Gastroesophageal sphincter (tissue), 4 donors: ENCODE measurements at regions not wholly inside any gene's neighbourhood (a gene's known extent, or its start where the extent isn't known, plus 50 kb on each side); places are given as distances from the start of the nearest gene placed in this dataset.

Experiments
- ATAC-seq: fragments of 150-250 bp; one replicate; pipeline ENCODE4 v1.9.1; 2016; ENCODE audit warnings: mild to moderate bottlenecking, moderate library complexity
- H3K27ac ChIP-seq, 4 donors: fragments of 200-600 bp; sonication (generic) in 3 of 4; 1 replicate in 3 of 4; 2 replicates in 1 of 4; pipeline ENCODE4 v1.5.1; 2016 to 2019
- H3K27me3 ChIP-seq: fragments of 200-600 bp; sonication (generic); one replicate; pipeline ENCODE4 v1.5.1; 2019
- H3K36me3 ChIP-seq, 2 donors: fragments of 200-600 bp; sonication (generic); one replicate each; pipeline ENCODE4 v1.5.1; 2019; ENCODE audit warnings: control low read depth in 1 of 2
- H3K4me1 ChIP-seq, 3 donors: fragments of 200-600 bp; sonication (generic); 1 replicate in 2 of 3; 2 replicates in 1 of 3; pipeline ENCODE4 v1.5.1; 2016 to 2019; ENCODE audit warnings: control low read depth in 2 of 3
- H3K4me3 ChIP-seq, 2 donors: fragments of 200-600 bp; sonication (generic); one replicate each; pipeline ENCODE4 v1.5.1; 2019; ENCODE audit warnings: mild to moderate bottlenecking in 1 of 2, moderate library complexity in 1 of 2
- H3K9me3 ChIP-seq, 3 donors: fragments of 200-600 bp; sonication (generic); one replicate each; pipeline ENCODE4 v1.5.1; 2017 to 2019; ENCODE audit warnings: control low read depth in 2 of 3
- CTCF ChIP-seq, 4 experiments: fragments of 200-600 bp in 2 of 4; fragments of 450-650 bp in 2 of 4; sonication (generic) in 1 of 4; IDR thresholded peaks; one replicate each; pipeline ENCODE4 v1.5.1; 2017 to 2019; ENCODE audit warnings: antibody characterized with exemption in 4 of 4, mild to moderate bottlenecking in 2 of 4, moderate library complexity in 2 of 4
- EP300 ChIP-seq: sonication (generic); formaldehyde crosslinking; IDR thresholded peaks from one replicate; pipeline ENCODE4 v1.6.1; 2017; ENCODE audit warnings: antibody characterized with exemption, mild to moderate bottlenecking
- POLR2A ChIP-seq, 2 donors: fragments of 450-650 bp; IDR thresholded peaks; one replicate each; pipeline ENCODE4 v1.6.1; 2017; ENCODE audit warnings: antibody characterized with exemption in 2 of 2, mild to moderate bottlenecking in 2 of 2, moderate library complexity in 1 of 2
- POLR2AphosphoS5 ChIP-seq: sonication (generic); formaldehyde crosslinking; IDR thresholded peaks from one replicate; pipeline ENCODE4 v1.6.1; 2017; ENCODE audit warnings: antibody characterized with exemption
- WGBS, 2 donors: methylation state at CpG; one replicate each; pipeline ENCODE4 v1.1.5; 2018; ENCODE audit warnings: low coverage in 1 of 2; 5-methylcytosine and 5-hydroxymethylcytosine counted together

GRCh38 chr16:73143576-73144422 lies 95.9 kb upstream of the ZFHX3 start:
- H3K36me3 ChIP-seq = no peaks in the 10 kb centered on the region
- H3K27me3 ChIP-seq = peaks cover 19% of the 10 kb centered on the region
- TF ChIP-seq CTCF (IDR thresholded peaks at IDR 0.05) = no peak
- TF ChIP-seq POLR2A (IDR thresholded peaks at IDR 0.05) = no peak
- no peak for TF ChIP-seq POLR2AphosphoS5
- no peak for TF ChIP-seq EP300
- no peaks in the 10 kb centered on the region for H3K9me3 ChIP-seq
- peak overlapping the region in 3 of 4 donors; percentile 33 to 65 (median 35) for H3K27ac ChIP-seq
- ATAC-seq = no peak
- 23 to 31% methylated on average over 9 to 14 of the region's 14 CpGs for WGBS, 2 donors
- H3K4me1 ChIP-seq = no peaks in the 10 kb centered on the region
- H3K4me3 ChIP-seq = peak overlapping the region; percentile 31 to 41

GRCh38 chr16:73143002-73143401 lies 95.1 kb upstream of the ZFHX3 start:
- TF ChIP-seq EP300 (no peak), POLR2AphosphoS5 (no peak)
- Histone ChIP-seq H3K27me3 (peaks cover 19% of the 10 kb centered on the region), H3K4me3 (peak overlapping the region in 1 of 2 donors; percentile 41), H3K9me3 (no peaks in the 10 kb centered on the region), H3K27ac (peak overlapping the region in 2 of 4 donors; percentile 35 to 65), H3K36me3 (no peaks in the 10 kb centered on the region), H3K4me1 (no peaks in the 10 kb centered on the region)
- no peak for ATAC-seq
- WGBS, 2 donors = 71 to 83% methylated on average over 6 of the region's 6 CpGs

- H3K27me3 ChIP-seq = peaks cover 19% of the 10 kb centered on the region
- H3K9me3 ChIP-seq = no peaks in the 10 kb centered on the region
- H3K27ac ChIP-seq = no peak overlapping the region
- no peak for ATAC-seq
- WGBS, 2 donors = 74% methylated on average over 6 of the region's 9 CpGs
- H3K4me3 ChIP-seq = no peak overlapping the region
- no peaks in the 10 kb centered on the region for H3K36me3 ChIP-seq
- no peaks in the 10 kb centered on the region for H3K4me1 ChIP-seq
- TF ChIP-seq EP300 (no peak), CTCF (IDR thresholded peaks at IDR 0.05) (no peak), POLR2A (IDR thresholded peaks at IDR 0.05) (no peak), POLR2AphosphoS5 (no peak)
Measured at GRCh38 chr16:73142053-73142854, 94.3 kb upstream of the ZFHX3 start.

GRCh38 chr16:73140929-73141328 lies 93.0 kb upstream of the ZFHX3 start:
- WGBS, 2 donors = 87 to 95% methylated on average over 4 of the region's 4 CpGs
- no peak for ATAC-seq
- TF ChIP-seq POLR2AphosphoS5 (no peak), POLR2A (IDR thresholded peaks at IDR 0.05) (no peak), CTCF (IDR thresholded peaks at IDR 0.05) (no peak), EP300 (no peak)
- no peaks in the 10 kb centered on the region for H3K36me3 ChIP-seq
- no peak overlapping the region for H3K4me3 ChIP-seq
- H3K27ac ChIP-seq = no peak overlapping the region
- H3K4me1 ChIP-seq = no peaks in the 10 kb centered on the region
- H3K9me3 ChIP-seq = no peaks in the 10 kb centered on the region
- peaks cover 19% of the 10 kb centered on the region for H3K27me3 ChIP-seq

- H3K36me3 ChIP-seq = no peaks in the 10 kb centered on the region
- H3K4me3 ChIP-seq = no peak overlapping the region
- H3K27me3 ChIP-seq = peaks cover 4% of the 10 kb centered on the region
- H3K27ac ChIP-seq = no peak overlapping the region
- TF ChIP-seq POLR2A (IDR thresholded peaks at IDR 0.05) (no peak), EP300 (no peak), POLR2AphosphoS5 (no peak), CTCF (IDR thresholded peaks at IDR 0.05) (no peak)
- no peaks in the 10 kb centered on the region for H3K4me1 ChIP-seq
- ATAC-seq = no peak
- H3K9me3 ChIP-seq = peaks cover 0 to 9% (median 0%) of the 10 kb centered on the region in 3 donors
- WGBS, 2 donors = 66 to 88% methylated on average over 5 to 7 of the region's 7 CpGs
Measured at GRCh38 chr16:73131156-73131862, 83.4 kb upstream of the ZFHX3 start.
